Retinal pigment epithelial cell (primary cell): ENCODE measurements at regions not wholly inside any gene's neighbourhood (a gene's known extent, or its start where the extent isn't known, plus 50 kb on each side); places are given as distances from the start of the nearest gene placed in this dataset.
A peak's percentile ranks its signal among the peaks of the same experiment; 100 is the strongest.

Experiments used
- DNase-seq: peaks from one replicate; pipeline ENCODE4 v3.0.0-alpha.2; 2010; ENCODE audit warnings: low read depth
- H3K4me3 ChIP-seq: 2 replicates; pipeline ENCODE4 v1.5.1; 2011; ENCODE audit warnings: mild to moderate bottlenecking, low read length, control low read depth, moderate library complexity
- TF ChIP-seq, protein P1 (sequence below): conservative IDR thresholded peaks from 2 replicates; pipeline ENCODE4 v1.5.1; 2011; ENCODE audit warnings: low read depth, low read length, control low read depth, inconsistent platforms

- DNase-seq = no peak
- no peak overlapping the region for H3K4me3 ChIP-seq
Observed at GRCh38 chr13:89322466-89322865, 1651.3 kb downstream of the SLITRK5 start.

DNA sequence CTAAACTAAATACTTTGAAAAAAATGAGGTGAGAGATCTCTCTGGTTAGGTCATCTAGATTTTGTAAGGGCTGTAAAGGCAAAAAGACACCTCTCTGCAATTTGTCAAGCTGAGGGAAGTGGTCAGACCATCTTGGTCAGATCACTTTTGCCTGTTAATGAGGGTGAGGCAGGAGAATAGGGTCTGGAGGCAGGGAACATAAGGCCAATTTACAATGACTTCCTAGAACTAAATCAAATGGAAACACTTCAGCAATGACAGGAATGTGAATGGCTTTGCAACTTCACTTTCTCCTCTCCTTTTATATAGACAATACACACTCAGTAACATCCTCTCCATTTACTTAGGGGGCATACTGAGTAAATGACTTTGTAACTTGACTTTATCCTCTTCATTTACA lies 1653.4 kb downstream of the SLITRK5 start:
- DNase-seq = no peak
- TF ChIP-seq, protein P1, sequence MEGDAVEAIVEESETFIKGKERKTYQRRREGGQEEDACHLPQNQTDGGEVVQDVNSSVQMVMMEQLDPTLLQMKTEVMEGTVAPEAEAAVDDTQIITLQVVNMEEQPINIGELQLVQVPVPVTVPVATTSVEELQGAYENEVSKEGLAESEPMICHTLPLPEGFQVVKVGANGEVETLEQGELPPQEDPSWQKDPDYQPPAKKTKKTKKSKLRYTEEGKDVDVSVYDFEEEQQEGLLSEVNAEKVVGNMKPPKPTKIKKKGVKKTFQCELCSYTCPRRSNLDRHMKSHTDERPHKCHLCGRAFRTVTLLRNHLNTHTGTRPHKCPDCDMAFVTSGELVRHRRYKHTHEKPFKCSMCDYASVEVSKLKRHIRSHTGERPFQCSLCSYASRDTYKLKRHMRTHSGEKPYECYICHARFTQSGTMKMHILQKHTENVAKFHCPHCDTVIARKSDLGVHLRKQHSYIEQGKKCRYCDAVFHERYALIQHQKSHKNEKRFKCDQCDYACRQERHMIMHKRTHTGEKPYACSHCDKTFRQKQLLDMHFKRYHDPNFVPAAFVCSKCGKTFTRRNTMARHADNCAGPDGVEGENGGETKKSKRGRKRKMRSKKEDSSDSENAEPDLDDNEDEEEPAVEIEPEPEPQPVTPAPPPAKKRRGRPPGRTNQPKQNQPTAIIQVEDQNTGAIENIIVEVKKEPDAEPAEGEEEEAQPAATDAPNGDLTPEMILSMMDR = no peak
- H3K4me3 ChIP-seq = no peak overlapping the region

More at GRCh38 chr13:89322466-89322865, 1651.3 kb downstream of the SLITRK5 start:
- TF ChIP-seq, protein P1 = no peak

GRCh38 chr13:89343165-89343564 lies 1672.0 kb downstream of the SLITRK5 start:
- TF ChIP-seq, protein P1 = no peak
- no peak overlapping the region for H3K4me3 ChIP-seq

DNA sequence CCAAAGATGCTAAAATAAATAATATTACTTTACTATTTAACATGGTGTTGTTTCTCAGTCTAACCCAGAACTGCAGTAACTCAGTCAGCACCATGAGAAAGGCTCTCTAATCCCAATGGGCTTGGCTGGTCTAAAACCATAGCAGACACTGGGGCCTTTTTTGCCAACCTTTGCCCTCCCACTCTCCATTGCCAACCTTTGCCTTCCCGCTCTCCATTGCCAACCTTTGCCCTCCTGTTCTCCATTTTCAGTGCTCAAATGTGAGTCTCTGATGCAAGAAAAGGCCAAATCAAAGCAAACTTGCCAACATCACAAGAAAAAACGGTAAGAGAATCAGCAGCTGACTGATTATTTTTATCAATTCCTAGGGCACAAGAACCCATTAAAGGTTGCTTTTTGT lies 1681.2 kb downstream of the SLITRK5 start:
- TF ChIP-seq, protein P1 = no peak
- DNase-seq = no peak
- no peak overlapping the region for H3K4me3 ChIP-seq

More at GRCh38 chr13:89343165-89343564, 1672.0 kb downstream of the SLITRK5 start:
- no peak for DNase-seq

DNA sequence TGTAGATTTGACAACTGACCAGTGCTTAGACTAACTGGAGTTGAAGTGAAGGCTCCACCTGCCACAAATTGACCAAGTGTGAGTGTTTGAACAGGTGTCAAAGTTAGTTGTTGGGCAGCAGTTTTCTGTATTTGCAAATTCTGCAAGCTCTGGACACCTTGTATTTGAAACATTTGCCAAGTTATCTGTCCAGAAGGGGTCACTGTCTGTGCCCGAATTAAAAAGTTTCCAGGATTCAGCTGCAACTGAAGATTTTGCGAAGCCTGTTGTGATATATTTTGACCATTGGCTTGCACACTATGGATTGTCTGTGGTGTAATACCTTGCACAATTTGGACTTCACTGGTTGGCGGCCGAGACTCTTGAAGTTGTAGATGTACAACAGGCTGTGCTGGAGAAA lies 1690.7 kb downstream of the SLITRK5 start:
- TF ChIP-seq, protein P1 = peak; percentile 37
- no peak overlapping the region for H3K4me3 ChIP-seq
- DNase-seq = no peak

GRCh38 chr13:89363144-89363543 lies 1692.0 kb downstream of the SLITRK5 start:
- DNase-seq = no peak
- TF ChIP-seq, protein P1 = no peak
- H3K4me3 ChIP-seq = no peak overlapping the region

- no peak overlapping the region for H3K4me3 ChIP-seq
- TF ChIP-seq, protein P1 = no peak
- DNase-seq = no peak
Observed at GRCh38 chr13:89372193-89372592, 1701.0 kb downstream of the SLITRK5 start.
